Astrocyte of the hippocampus (primary cell): ENCODE measurements at regions not wholly inside any gene's neighbourhood (a gene's known extent, or its start where the extent isn't known, plus 50 kb on each side); places are given as distances from the start of the nearest gene placed in this dataset.

Experiments used
- DNase-seq: peaks from one replicate; pipeline ENCODE4 v3.0.0; 2011; ENCODE audit warnings: low read depth, low spot score

DNA sequence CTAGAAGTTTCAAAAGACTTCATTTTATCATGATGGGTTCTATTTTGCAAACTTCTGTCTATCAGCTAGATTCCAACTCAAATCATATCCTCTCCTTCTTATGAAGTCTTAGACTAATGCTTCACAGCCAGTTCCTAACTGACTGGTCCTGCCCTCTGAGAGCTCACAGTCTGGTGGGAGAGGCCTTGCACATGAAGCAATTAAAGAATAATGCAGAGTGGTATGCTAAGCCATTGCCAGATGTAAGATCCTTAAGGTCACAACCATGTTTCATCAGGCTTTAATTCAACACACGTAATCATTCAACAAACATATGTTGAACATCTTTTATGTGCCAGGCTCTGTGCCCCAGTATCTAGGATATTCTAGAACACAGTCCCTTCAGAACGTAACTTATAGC, 125.8 kb upstream of the TMPO start:
- DNase-seq: no peak

DNA sequence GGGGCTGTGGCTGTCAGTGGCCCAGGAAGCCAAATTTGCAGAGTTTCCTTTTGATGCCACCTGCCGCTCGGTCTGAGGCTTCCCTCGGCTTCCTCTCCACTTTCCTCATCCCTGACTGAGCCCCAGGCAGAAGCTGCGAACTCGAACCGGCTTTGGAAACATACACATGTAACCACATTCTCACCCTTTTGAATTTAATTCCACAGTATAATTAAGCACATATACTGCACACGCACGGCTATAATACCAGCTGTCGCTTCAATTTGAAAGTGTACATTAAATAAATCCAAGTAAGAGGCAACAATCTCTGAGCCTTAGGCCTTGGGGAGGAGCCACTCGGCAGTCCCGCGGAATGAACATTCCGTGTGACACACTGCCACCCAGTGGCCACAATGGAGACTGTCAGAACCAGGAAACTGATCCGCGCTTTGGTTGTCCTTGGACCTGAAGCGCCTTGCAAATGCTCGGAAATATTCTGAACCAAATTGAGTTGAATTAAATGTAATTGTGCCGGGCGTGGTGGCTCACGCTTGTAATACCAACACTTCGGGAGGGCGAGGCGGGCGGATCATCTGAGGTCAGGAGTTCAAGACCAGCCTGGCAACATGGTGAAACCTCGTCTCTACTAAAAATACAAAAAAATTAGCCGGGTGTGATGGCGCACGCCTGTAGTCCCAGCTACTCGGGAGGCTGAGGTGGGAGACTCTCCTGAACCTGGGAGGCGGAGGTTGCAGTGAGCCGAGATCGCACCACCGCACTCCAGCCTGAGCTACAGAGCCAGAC, 117.9 kb upstream of the TMPO start:
- DNase-seq: peak; percentile 91

DNA sequence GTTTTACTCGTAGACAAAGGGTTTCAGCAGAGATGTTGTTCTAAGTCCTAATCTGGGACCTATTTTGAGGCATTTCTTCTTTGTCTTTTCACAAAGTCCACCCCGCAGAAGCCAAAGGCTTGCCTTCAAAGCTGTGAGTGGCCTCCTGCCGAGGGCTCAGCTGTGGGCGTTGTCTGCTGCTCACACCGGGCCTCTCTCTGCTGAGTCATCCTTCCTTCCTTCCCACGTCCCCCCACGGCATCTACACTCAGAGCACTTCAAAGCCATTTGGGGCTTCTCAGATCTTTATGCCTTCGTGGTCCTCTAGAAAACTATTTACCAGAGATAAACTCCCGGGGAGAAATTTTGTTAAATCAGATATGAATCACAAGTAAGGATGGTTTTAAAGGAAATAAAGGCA, 115.9 kb upstream of the TMPO start:
- peak; percentile 73 for DNase-seq

DNA sequence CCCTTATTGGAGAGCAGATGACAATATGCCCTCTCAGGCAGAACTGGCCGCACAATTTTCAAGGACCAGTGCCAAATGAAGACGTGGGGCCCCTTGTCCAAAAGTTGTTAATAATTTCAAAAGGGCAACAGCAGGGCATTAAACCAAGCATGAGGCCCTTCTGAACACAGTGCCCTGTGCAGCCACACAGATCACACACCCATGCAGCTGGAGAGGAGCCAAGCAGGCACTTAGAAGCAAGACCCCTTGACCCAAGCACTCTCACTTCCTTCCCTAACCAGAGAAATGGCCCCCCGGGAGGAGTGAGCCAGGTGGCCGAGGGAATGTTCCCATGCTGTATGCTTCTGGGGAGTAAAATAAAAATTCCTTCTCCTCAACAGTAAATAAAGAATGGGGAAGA, 114.0 kb upstream of the TMPO start:
- DNase-seq: no peak

DNA sequence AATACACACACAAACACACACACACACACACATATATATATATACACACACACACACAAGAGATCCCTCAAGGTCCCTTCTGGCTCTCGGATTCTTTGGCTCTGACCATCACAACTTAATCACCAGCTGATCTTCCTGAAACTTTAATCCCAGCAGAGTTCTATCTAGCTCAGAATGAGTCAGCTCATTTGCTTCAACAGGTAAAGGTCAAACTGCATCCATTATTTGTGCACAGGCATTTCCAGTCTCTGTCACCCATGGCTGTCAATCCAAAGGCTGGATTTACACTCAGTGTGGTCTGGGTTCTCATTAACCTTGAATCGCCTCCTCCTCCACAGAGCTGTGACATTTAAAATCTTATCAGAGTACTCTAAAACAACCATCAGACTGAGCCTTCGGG, 113.3 kb upstream of the TMPO start:
- no peak for DNase-seq

DNA sequence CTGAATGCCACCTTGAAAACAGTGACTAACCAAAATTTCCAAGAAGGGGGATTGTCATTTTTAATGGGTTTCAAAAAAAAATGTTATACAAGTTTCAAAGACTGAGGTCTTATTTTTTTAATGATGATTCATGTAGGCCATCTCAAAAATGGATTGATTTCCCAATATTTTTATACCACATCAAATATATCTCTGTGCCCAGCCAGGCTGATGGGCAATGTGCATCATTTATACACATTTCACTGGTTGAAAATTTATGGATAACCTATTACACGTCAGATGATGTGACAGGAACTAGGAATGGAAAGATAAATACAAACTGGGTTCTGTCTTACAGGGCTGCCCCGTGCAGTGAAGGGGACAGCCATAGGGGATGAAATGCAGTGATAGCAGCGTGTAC, 112.7 kb upstream of the TMPO start:
- no peak for DNase-seq

DNA sequence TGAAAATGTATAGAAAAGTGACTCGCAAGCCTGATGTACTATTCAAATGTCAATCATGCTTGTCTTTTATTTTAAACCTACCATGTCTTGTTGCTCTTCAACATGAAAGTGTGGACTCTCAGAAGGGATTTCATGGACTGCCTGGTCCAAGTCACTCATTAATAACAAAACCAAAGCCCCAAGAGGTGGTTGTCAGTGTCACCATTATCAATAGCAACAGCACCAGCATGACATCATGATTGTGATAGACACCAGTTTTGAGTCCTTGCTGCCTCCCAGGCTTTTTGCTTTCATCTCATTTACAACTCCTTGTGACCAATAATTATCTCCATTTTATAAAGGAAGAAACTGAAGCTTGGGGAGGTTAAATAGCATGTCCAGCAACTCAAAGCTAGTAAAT, 112.0 kb upstream of the TMPO start:
- no peak for DNase-seq

DNA sequence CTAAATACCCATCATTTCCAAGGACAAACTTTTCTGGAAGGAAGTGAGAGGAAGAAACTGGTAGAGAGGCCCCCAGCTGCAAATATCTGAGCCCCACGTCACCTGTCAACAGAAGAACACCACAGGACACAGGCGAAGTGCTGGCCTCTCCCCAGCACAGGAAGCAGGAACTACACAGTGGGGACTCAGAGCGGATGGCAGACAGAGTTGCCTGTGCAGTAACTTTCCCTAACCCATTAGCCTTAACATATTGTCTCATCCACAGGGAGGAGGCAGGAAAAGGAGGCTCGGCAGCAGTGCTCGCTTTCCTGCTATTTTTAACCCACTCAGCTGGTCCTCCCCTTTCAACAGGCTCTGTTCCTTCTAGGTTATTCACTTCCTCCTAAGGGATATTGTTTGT, 111.5 kb upstream of the TMPO start:
- no peak for DNase-seq

DNA sequence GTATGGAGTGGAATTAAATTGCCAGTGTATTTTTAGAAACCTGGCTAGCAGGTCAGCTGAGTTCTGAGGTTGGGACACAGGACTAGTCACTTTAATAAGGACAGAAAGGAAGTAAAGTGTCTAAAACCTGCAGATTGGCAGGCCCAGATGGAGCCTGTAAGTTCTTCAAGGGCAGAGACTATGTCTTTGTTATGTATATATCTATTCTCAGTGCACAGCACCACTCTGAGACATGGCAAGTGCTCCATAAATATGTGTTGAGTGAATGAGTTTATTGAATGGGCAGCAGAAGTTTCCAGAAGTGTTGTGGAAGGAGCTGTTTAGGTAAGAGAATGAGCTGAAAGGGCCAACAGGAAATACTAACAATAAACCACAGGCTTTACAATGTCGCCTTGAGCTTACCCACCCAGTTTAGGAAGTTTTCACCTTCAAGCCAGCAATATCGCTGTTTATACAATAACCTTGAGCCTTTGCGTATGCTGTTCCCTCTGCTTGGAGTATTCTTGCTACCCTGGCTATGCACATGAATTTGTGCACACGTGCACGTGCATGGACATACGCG, 109.5 kb upstream of the TMPO start:
- DNase-seq: no peak

DNA sequence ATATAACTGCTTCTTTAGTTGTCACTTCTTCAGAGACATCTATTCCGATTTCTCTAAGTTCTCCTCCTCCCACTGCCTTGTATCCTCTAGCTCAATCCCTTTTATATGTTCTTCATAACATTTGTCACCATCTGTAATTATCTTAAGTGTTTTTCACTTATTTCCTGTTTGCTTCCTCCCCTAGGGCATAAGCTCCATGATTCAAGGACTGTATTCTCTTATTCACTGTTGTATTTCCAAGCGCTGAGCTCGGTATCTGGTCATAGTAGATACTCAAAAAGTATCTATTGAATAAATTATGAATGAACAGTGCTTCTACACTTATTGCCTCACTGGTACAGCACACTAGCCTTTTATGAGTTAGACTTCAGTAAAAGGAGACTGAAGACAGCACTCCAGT, 109.0 kb upstream of the TMPO start:
- no peak for DNase-seq

DNA sequence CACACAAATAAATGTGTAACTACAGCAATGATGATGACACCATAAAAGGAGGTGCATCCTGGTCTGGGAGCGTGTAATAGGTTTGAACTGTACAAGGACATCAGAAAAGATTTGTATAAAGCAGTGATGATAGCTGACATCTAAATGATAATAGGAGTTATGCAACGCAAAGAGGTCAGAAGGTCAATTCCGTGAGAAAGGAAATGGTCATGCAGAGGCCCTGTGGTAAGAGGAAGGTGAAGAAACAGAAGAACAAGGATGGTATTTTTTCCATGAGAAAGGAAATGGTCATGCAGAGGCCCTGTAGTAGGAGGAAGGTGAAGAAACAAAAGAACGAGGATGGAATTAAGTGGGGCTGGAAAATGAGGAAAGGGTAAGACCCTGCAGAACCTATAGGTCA, 106.7 kb upstream of the TMPO start:
- no peak for DNase-seq

DNA sequence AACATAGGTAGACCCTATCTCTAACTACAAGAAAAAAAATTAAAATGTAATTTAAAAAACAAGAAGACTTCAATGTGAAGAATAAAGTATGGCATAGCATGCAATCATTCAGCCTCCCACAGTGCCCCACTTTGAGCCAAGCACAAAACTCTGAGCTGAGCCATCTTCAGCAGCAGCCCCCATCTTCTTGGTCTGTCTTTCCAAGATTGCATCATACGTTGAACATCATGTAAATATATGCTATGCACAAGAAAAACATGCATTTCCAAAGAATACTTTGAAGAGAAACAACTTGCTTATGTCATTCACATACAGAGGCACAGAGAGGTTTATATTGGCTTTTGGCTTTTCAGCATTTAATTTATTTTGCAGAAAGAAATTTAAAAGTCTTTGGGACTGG, 105.8 kb upstream of the TMPO start:
- no peak for DNase-seq

DNA sequence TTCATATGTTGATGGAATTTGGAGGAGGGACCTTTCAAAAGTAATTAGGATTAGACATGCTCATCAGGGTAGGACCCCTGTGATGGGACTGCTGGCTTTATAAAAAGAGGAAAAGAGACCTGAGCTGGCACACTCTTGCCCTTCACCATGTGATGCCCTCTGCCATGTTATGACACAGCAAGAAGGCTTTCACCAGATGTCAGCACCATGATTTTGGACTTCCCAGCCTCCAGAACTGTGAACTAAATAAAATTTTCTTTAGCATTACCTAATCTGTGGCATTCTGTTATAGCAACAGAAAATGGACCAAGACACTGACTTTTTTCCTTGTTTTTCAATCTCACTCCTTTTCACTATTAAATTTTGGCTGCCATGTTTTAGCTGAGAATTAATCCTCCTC, 105.0 kb upstream of the TMPO start:
- DNase-seq: no peak

DNA sequence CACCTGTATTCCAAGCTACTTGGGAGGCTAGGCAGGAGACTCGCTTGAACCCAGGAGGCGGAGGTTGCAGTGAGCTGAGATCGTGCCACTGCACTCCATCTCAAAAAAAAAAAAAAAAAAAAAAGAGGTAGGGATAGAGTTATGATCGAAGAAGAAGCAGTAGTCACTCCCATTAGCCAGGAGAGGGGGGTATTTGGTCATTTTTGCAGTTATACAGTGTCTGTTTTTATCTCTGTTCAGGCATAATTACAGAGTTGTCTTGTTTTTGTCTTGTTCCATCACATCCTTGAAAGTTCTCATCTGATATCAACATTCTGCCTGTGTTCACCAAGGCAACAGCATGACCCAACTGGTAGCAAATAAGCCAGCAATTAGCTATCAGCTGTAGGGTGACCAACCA, 98.5 kb upstream of the TMPO start:
- peak; percentile 42 for DNase-seq

DNA sequence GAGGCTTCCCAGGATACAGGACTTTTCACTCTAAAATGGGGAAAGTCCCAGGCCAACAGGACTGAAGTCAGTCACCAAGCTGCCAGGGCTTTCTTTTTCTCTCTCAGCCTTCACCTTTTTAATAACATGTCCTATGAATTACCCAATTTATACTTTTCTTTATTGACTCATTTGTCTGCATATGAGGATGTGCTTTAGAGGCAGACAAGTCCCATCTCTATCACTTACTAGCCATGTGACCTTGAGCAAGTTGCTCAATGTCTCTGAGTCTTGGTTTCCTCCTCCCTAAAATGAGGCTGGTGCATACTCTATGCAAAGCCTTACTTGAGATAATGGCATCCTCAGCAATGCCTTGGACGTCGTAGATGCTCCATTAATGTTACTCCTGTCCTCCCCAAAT, 98.1 kb upstream of the TMPO start:
- DNase-seq: no peak

DNA sequence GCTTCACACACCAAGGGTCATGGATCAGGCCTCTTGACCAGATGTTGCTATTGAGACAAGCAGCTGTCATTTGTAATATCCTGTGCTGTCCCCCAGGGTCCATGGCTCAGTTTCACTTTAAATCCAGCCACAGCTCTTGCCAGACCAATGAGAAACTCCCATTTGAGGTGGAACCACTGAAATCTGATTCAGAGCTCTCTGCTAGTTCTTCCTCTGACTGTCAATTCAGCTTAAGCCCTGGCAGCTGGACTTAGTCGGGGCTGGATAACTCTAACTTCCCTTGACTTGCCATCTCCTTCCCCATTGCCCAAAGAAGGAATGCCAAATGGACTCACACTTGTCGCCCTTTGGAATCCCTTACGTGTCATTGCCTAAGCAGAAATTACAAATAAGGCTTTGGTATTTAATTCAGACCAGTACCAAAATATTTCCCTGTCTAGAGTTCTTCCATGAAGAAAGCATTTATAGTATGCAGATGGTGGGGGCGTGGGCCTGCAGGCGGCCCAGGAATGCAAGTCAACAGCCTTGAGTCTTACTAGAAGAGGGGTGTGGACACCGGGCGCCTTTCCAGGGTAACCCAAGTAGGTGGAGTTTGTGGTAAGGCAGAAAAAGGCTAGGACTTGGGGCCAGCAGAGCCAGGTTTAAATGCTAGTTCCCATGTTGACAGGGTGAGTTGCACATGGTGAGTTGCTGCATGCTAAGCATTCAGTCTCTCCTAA, 96.9 kb upstream of the TMPO start:
- DNase-seq: peak; percentile 98

DNA sequence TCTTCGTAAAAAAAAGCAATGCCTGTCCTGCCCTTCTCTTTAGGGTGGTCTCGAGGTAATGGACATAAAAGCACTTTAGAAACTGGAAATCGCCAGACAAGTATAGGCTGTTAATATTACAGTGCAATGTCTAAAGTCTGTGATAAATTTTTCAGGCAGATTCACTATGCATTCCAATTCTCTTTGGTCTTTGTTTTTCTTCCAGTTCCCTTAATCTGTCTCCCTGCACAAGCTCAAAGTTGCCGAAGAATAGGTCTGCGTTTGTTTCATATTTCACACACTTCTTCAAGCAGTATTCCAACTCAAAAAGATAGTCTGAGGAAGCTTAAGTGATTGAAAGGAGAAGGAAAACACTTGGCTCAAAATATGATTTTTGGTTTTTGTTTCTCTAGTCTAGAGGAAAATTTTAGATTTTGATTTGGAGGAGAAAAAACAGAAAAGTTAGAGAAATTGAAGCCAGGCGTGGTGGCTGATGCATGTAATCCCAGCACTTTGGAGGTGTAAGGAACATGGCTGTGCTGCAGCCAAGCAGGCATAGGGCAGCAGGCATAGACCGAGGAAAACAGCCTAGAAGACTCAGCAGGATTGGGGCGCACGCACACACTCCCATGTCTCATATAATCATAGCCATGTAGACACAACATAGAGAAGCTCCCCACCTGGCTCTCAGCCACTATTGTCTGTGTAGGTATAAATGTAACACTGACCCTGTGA, 96.2 kb upstream of the TMPO start:
- no peak for DNase-seq

DNA sequence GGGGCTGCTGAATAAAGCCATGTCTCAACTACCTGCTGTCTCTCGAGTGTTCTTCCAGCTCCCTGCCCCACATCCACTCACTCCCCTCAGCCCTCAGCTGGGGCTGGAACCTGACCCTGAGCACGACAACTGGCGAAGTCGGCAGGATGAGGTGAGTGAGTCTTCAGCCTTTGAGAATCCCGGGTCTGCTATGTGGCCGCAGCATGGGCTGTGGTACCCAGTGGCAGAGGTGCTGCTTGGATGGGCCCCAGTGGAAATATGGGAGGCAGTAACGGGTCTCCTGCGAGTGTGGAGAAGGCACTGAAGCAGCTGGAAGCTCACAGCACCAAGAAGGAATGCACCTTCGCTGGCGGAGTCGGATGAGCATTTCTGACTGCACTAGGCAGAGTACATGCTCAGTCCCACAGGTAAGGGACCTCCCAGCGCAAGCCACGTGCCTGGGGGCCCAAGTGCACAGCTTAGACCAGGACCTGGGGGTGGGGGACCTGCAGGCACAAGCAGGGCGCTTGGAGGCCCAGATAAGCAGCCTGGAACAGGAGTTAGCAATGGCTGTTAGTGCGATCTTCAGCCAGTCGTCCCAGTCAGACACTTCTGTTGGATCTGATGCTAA, 95.5 kb upstream of the TMPO start:
- DNase-seq: no peak

DNA sequence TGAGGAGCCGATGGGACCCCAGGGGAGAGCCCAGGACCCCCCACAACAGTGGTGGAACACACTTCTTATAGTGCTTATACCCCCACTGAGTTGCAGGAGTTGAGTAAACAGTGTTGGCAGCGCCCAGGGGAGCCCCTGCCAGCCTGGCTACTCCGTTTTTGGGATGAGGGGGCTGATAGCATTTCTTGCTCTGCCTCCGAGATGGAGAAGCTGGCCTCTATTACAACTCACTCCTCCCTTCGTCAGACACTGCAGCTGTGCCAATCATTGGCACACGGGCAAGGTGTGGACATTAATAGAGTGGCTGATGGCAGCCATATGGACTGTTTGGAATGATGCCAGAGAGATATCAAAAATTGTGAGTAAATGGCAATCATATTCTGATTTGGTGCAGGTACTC, 94.9 kb upstream of the TMPO start:
- DNase-seq: no peak

DNA sequence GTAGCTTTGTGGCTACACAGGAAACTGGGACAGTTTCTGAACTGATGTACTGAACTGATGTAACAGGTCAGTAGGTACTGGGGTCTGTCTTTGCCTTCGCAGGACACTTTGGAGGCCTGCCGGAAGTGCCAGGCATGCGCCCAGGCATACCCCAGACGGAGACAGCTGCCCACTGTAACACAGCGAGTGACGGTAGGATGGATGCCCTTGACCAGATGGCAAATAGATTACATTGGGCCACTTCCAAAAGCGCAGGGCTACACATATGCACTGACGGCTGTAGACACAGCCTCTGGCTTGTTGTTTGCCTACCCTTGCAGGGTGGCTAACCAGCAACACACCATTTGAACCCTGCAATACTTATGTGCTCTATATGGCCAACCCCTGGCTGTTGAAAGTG, 94.1 kb upstream of the TMPO start:
- DNase-seq: no peak

DNA sequence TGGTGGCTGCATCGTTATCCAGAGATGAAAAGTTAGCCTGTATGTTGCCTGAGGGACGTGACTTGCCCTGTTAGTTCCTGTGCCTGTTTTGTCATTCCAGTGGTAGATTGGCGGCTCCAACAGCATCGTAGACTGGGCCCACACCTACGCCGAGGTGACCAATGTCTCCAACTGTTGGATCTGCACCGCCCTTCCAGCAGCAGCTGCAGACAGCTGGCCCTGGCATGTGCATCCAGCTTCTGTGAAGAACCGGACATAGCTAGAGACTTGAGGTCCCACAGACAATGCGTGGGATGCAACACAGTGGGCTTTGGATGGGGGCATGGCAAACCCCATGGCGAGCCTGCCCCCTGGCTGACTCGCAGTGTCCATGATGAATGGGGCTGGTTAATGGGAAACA, 93.0 kb upstream of the TMPO start:
- no peak for DNase-seq

DNA sequence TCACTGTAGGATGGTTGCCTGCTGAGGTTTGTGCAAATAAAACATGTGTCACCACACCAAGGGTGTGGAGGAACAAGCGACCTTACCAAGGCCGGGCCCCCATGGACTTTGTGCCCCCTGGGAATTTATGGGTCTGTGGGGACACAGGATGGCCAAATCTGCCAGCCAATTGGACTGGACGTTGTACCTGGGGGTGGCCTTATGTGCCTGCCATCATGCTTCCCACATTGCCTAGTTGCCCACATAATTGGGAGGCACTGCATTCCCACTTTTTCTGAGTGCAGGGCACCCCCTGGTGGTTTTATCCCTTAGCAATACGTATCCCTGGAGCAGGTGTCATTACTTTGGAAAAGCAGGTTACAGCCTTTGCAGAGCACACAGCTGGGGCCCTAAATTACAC, 92.6 kb upstream of the TMPO start:
- no peak for DNase-seq
